Adipocyte (in vitro differentiated cells): ENCODE measurements at regions not wholly inside any gene's neighbourhood (a gene's known extent, or its start where the extent isn't known, plus 50 kb on each side); places are given as distances from the start of the nearest gene placed in this dataset.

Experiments used
- DNase-seq: peaks from one replicate; pipeline ENCODE4 v3.0.0-alpha.2; 2015; ENCODE audit warnings: low read depth
- H3K27me3 ChIP-seq: replicated peaks from 2 replicates; pipeline ENCODE4 v1.7.0; 2013; ENCODE audit warnings: mild to moderate bottlenecking, low read length, moderate library complexity; ENCODE audit not compliant: control insufficient read depth, insufficient read depth
- H3K36me3 ChIP-seq: 2 replicates; pipeline ENCODE4 v1.7.0; 2013; ENCODE audit warnings: low read length, mild to moderate bottlenecking, moderate library complexity; ENCODE audit not compliant: control insufficient read depth, insufficient read depth, severe bottlenecking
- H3K4me1 ChIP-seq: 2 replicates; pipeline ENCODE4 v1.7.0; 2013; ENCODE audit warnings: mild to moderate bottlenecking, low read length, moderate library complexity; ENCODE audit not compliant: control insufficient read depth, insufficient read depth
- H3K4me3 ChIP-seq: 2 replicates; pipeline ENCODE4 v1.7.0; 2013; ENCODE audit warnings: mild to moderate bottlenecking, low read length, moderate library complexity
- H3K9ac ChIP-seq: 2 replicates; pipeline ENCODE4 v1.7.0; 2013; ENCODE audit warnings: mild to moderate bottlenecking, low read length, moderate library complexity
- H3K9me3 ChIP-seq: 2 replicates; pipeline ENCODE4 v1.7.0; 2013; ENCODE audit warnings: mild to moderate bottlenecking, low read length, moderate library complexity; ENCODE audit not compliant: control insufficient read depth

- H3K4me3 ChIP-seq: no peak overlapping the region
- no peaks in the 10 kb centered on the region for H3K9me3 ChIP-seq
- no peak overlapping the region for H3K9ac ChIP-seq
- no peaks in the 10 kb centered on the region for H3K36me3 ChIP-seq
- no peaks in the 10 kb centered on the region for H3K27me3 ChIP-seq
- H3K4me1 ChIP-seq: peaks cover 20% of the 10 kb centered on the region
- no peak for DNase-seq
Measured at GRCh38 chr15:61701455-61701854, 358.8 kb downstream of the VPS13C start.

- DNase-seq: no peak
- Histone ChIP-seq H3K27me3 (no peaks in the 10 kb centered on the region), H3K4me1 (peaks cover 20% of the 10 kb centered on the region)
Measured at GRCh38 chr15:61700803-61701202, 359.4 kb downstream of the VPS13C start.

DNA sequence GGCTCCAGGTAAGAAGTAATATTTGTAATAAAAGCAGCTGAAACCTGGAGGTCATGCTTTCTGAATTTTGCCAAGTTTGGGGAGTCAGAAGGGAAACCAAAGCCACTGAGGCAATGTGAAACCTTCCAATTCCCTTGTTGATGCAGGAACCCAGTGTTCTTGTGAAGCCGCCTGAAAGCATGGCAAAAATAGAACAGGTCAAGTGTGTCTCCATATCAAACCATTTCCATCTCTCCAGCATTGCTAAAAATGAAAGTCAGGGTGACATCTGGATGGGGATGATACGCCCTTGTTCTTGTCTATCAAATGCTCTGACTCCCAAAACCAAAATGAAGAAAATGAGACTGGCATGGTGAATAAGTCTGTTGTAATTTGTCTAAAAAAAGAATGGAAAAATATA lies 362.5 kb downstream of the VPS13C start:
- Histone ChIP-seq H3K9ac (no peak overlapping the region), H3K27me3 (no peaks in the 10 kb centered on the region), H3K9me3 (no peaks in the 10 kb centered on the region), H3K36me3 (no peaks in the 10 kb centered on the region), H3K4me1 (peaks cover 18% of the 10 kb centered on the region), H3K4me3 (no peak overlapping the region)
- DNase-seq: no peak

More at GRCh38 chr15:61700803-61701202, 359.4 kb downstream of the VPS13C start:
- Histone ChIP-seq H3K4me3 (no peak overlapping the region), H3K36me3 (no peaks in the 10 kb centered on the region), H3K9me3 (no peaks in the 10 kb centered on the region), H3K9ac (no peak overlapping the region)

- H3K4me1 ChIP-seq: peaks cover 8% of the 10 kb centered on the region
- H3K27me3 ChIP-seq: peaks cover 19% of the 10 kb centered on the region
- no peak overlapping the region for H3K9ac ChIP-seq
- H3K36me3 ChIP-seq: no peaks in the 10 kb centered on the region
- no peak for DNase-seq
- no peak overlapping the region for H3K4me3 ChIP-seq
- H3K9me3 ChIP-seq: no peaks in the 10 kb centered on the region
Measured at GRCh38 chr15:61689067-61689466, 371.2 kb downstream of the VPS13C start.

- no peak for DNase-seq
- Histone ChIP-seq H3K9me3 (no peaks in the 10 kb centered on the region), H3K4me1 (peaks cover 14% of the 10 kb centered on the region), H3K36me3 (no peaks in the 10 kb centered on the region), H3K27me3 (peaks cover 19% of the 10 kb centered on the region), H3K4me3 (no peak overlapping the region), H3K9ac (no peak overlapping the region)
Measured at GRCh38 chr15:61687651-61688050, 372.6 kb downstream of the VPS13C start.

- Histone ChIP-seq H3K4me1 (peaks cover 14% of the 10 kb centered on the region), H3K9me3 (no peaks in the 10 kb centered on the region), H3K9ac (no peak overlapping the region), H3K36me3 (no peaks in the 10 kb centered on the region), H3K27me3 (peaks cover 19% of the 10 kb centered on the region), H3K4me3 (no peak overlapping the region)
- DNase-seq: no peak
Measured at GRCh38 chr15:61687124-61687523, 373.1 kb downstream of the VPS13C start.

- Histone ChIP-seq H3K4me3 (no peak overlapping the region), H3K36me3 (no peaks in the 10 kb centered on the region), H3K27me3 (peaks cover 11% of the 10 kb centered on the region), H3K9me3 (no peaks in the 10 kb centered on the region), H3K4me1 (peaks cover 14% of the 10 kb centered on the region), H3K9ac (no peak overlapping the region)
- DNase-seq: no peak
Measured at GRCh38 chr15:61685971-61686370, 374.3 kb downstream of the VPS13C start.

GRCh38 chr15:61685534-61685933 lies 374.7 kb downstream of the VPS13C start:
- Histone ChIP-seq H3K4me3 (no peak overlapping the region), H3K9ac (no peak overlapping the region), H3K4me1 (peaks cover 14% of the 10 kb centered on the region), H3K36me3 (no peaks in the 10 kb centered on the region), H3K9me3 (no peaks in the 10 kb centered on the region), H3K27me3 (peaks cover 16% of the 10 kb centered on the region)
- no peak for DNase-seq

- Histone ChIP-seq H3K9ac (no peak overlapping the region), H3K4me3 (no peak overlapping the region), H3K27me3 (peaks cover 16% of the 10 kb centered on the region), H3K9me3 (no peaks in the 10 kb centered on the region), H3K36me3 (no peaks in the 10 kb centered on the region), H3K4me1 (peaks cover 14% of the 10 kb centered on the region)
- no peak for DNase-seq
Measured at GRCh38 chr15:61684749-61685467, 375.3 kb downstream of the VPS13C start.

- peaks cover 14% of the 10 kb centered on the region for H3K4me1 ChIP-seq
- H3K9ac ChIP-seq: no peak overlapping the region
- H3K9me3 ChIP-seq: peaks cover 9% of the 10 kb centered on the region
- no peaks in the 10 kb centered on the region for H3K36me3 ChIP-seq
- H3K27me3 ChIP-seq: peaks cover 16% of the 10 kb centered on the region
- H3K4me3 ChIP-seq: no peak overlapping the region
- DNase-seq: no peak
Measured at GRCh38 chr15:61682891-61683735, 377.1 kb downstream of the VPS13C start.

DNA sequence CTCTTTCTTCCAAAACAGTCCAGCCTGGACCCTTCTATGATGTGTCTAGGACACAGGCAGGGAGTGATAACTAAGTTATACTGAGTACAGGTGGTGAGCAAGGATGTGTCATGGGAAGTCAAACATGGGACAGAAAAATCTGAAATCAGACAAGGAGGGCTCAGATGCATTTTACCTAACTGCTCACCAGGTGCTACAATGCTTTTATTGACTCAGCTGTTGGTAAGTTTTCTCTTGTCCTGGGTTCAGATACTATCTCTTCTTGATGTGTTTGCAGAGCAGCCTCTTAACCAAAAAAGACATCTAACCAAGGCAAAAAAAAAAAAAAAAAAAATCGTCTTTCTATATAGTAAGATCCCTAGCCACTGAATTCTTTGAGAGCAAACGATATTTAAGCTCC lies 378.6 kb downstream of the VPS13C start:
- DNase-seq: no peak
- Histone ChIP-seq H3K4me3 (no peak overlapping the region), H3K9me3 (peaks cover 14% of the 10 kb centered on the region), H3K4me1 (peaks cover 14% of the 10 kb centered on the region), H3K27me3 (peaks cover 10% of the 10 kb centered on the region), H3K9ac (no peak overlapping the region), H3K36me3 (no peaks in the 10 kb centered on the region)
